HG03442 (cell line): ENCODE measurements at regions not wholly inside any gene's neighbourhood (a gene's known extent, or its start where the extent isn't known, plus 50 kb on each side); places are given as distances from the start of the nearest gene placed in this dataset.
"Not testable (repeated sequence)": the region's sequence is repeated elsewhere in the genome, so short reads cannot be mapped to it uniquely, and the experiment has no call there.

ENCODE experiments used
- ATAC-seq: cut with Tn5 transposase; IDR thresholded peaks from one replicate; pipeline ENCODE4 v1.9.1; 2021; ENCODE audit warnings: mild to moderate bottlenecking, moderate library complexity; ENCODE audit not compliant: unreplicated experiment

DNA sequence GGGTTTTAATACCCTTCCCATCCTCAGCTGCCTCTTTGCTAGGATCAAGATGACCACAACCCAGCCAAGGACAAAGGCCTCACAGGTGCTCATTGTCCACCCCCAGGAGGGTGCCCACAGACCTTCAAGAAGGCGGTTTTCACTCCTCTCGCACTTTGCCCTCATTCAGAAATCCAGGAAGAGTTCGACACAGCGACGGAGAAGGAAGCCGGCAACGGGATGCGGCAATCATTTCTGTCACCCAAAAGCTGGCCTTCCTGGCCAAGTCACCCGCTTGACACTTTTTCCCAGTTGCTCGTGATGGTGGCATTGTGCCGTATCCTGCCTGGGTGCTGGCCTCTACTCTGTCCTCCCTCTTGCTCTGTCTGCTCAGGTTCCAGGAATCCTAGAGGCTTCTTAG is 293.0 kb upstream of the ZNF337 start:
- ATAC-seq, result not testable (repeated sequence)

- ATAC-seq, result no peak
Observed at GRCh38 chr20:25989196-25989595, 292.5 kb upstream of the ZNF337 start.

GRCh38 chr20:25987928-25988560 is 291.4 kb upstream of the ZNF337 start:
- ATAC-seq, result not testable (repeated sequence)

- ATAC-seq, result no peak
Observed at GRCh38 chr20:25987073-25987927, 290.6 kb upstream of the ZNF337 start.

DNA sequence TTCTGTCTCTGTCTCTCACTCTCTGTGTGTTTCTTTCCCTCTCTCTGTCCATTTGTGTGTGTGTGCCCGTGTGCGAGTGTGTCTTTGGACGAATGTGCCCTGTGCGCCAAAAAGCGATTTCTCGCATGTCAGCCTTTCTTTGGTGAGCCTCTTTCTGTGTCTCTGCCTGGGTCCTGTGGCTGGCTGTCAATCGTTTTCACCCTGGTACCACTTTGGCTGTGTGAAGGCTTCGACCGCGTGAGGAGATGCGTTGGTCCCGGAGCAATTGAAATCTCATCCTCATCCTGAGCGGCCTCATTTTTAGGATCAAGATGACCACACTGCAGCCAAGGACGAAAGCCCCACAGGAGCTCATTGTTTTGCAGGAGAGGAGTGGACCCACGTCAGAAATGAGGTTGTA is 288.9 kb upstream of the ZNF337 start:
- no peak for ATAC-seq

DNA sequence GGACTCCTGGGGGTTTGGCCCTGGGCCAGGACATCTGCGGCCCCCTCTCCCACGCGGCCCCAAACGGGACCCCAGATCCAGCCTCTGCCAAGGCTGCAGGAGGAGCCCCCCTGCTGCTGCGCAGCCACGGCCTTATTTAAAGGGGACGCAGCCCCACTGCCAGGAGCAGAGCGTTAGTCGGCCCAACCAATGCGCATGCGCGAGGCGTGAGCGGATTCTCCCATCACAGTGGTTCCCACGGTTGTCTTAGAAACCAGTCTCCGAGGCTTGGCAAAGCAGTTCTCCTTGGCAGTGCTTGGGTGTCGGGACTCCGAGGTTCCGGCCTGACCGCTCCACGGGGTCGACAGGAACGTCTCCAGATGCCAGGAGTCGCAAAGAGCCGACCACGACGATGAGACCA is 288.3 kb upstream of the ZNF337 start:
- no peak for ATAC-seq

DNA sequence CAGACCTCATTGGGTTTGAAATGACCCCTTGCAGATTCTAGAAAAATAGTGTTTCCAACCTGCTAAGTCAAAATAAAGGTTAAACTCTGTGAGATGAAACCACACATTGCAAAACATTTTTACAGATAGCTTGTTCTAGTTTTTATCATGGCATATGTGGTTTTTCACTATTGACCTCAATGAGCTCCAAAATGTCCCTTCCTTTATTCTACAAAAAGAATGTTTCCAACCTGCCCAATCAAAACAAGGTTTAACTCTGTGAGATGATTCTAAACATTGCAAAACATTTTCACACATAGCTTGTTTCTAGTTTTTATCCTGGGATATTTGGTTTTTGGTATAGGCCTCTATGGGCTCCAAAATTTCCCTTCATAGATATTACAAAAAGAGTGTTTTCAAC is 286.0 kb upstream of the ZNF337 start:
- ATAC-seq, result not testable (repeated sequence)

DNA sequence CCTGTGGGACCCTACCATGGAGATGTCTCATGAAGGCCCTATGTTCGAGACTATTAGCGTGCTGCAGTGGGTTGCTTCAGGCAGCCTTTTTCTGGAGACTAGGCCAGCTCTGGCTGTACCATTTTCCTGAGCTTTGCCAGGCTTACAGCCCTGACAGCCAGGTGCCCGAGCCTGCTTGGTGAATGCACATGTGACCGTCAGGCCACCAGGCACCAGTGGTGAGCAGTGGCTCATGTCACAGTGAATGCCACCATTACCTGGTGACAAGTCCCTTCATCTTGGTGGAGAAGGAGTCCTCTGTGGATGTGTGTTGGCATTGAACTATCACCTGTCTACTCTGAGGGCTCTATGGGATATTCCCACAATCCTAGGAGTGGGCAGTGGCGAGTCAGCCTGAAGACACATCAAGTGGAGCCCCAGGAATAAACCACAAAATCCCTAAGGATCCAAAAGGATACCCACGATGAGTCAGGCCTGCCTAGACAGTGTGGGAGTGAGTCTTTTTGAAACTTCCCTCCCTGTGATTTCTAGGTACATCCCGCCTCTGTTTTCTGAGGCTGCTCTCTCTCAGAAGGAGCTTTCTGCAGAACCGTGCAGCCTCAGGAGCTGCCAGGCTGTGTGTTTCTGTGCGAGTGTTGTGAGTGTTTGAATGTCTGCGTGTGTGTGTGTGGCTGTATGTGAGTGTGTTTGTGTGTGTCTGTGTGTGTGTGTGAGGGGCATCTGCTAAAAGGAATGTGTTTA is 282.0 kb upstream of the ZNF337 start:
- not testable (repeated sequence) for ATAC-seq

DNA sequence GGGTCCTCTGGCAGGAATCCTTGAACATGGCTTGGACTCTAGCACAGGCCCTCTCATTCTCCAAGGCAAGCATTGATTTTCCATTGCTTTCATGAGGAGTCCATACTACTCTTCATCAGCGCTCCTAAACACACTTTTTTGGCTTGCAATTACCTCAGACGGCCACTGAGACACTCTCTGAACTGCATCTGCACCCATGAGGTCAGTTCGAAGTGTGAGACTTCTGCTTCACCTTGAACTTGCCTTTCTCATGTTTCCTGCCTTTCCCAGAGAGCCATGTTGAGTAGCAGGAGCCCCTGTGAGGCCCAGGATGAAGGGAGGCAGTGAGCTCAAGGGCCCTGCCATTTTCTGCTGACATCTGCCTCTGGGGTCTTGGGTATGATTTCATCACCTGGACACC is 279.2 kb upstream of the ZNF337 start:
- ATAC-seq, result not testable (repeated sequence)

DNA sequence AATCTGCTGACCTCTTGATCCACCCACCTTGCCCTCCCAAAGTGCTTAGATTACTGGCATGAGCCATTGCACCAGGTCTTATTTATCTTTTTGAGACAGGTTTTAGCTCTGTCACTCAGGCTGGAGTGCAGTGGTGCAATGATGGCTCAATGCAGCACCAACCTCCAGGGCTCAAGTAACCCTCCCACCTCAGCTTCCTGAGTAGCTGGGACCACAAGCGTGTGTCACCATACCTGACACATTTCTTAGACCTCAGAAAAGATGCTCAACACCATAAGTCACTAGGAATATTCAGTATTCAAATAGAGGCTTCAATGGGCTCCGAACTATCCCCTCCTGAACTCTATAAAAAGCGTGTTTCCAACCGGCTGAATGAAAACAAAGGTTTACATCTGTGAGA is 268.6 kb upstream of the ZNF337 start:
- ATAC-seq, result not testable (repeated sequence)

DNA sequence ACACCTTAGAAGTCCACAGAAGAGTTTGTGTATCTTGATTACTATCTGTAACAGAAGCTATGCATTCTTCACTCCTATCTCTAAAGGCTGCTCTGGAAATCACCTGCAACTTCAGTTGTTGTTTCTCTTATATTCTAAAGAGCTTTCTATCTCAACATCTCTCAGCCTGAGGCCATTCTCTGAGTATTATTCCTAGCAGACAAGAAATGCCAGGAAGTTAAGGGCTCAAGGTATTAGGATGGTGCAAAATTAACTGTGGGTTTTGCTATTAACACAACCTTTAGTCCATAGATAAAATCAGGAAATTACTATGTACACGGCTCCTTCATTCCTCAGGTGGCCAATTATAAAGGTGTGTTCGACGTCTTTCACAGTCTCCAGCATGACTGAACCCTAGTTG is 257.2 kb upstream of the ZNF337 start:
- ATAC-seq, result not testable (repeated sequence)

GRCh38 chr20:25935230-25935629 is 238.6 kb upstream of the ZNF337 start:
- not testable (repeated sequence) for ATAC-seq

GRCh38 chr20:25932806-25933205 is 236.2 kb upstream of the ZNF337 start:
- not testable (repeated sequence) for ATAC-seq

- ATAC-seq, result not testable (repeated sequence)
Observed at GRCh38 chr20:25932170-25932569, 235.5 kb upstream of the ZNF337 start.

DNA sequence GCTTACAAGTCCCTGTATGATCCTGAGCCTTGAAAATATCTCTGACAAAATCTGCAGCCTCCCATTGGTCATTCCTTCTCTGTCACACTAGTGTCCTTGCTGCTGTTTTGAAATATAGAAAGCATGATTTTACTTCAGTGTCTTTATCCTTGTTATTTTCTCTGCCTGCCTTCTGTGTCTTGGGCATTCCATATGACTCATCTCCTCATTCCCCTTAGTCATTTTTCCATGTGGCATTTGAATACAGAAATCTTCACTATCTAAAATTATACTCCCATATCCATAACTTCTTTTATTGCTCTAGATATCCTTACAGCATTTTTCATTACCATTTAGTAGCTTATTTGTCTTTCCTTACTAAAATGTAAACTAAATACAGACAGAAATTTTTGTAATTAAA is 205.7 kb upstream of the ZNF337 start:
- ATAC-seq, result not testable (repeated sequence)

GRCh38 chr20:25898663-25899062 is 202.0 kb upstream of the ZNF337 start:
- ATAC-seq, result not testable (repeated sequence)

DNA sequence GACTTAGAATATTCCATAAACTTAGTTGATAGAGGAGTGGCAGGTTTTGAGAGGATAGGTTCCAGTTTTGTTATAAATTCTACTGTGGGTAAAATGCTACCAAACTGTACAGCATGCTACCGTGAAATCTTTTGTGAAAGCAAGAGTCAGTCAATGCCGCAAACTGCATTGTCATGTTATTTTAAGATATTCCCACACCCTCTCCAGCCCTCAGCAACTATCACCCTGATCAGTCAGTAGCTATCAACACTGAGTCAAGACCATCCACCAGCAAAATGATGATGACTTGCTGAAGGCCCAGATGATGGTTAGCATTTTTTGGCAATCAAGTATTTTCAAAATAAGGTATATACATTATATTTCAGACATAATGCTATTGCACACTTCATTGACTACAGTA is 182.4 kb upstream of the ZNF337 start:
- not testable (repeated sequence) for ATAC-seq

DNA sequence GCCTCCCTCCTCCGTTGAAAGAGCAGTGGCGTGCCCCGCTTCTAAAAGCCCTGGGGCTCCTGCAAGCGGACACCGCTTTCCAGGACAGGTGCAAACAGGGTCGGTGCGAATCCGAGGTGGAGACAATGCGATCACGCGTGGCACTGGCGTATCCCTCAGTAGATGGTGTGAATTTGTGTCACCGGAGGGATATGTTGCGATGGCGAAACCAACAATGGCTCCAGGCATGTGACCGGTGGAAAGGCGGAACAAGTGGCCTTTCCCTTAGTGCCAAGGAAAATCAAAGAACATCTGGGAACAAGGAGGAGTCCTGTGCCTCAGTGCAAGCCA is 172.0 kb upstream of the ZNF337 start:
- not testable (repeated sequence) for ATAC-seq

- ATAC-seq, result no peak
Observed at GRCh38 chr20:25867776-25868649, 171.4 kb upstream of the ZNF337 start.

- ATAC-seq, result not testable (repeated sequence)
Observed at GRCh38 chr20:25867015-25867775, 170.5 kb upstream of the ZNF337 start.
